ENCODE measurements at regions not wholly inside any gene's neighbourhood (a gene's known extent, or its start where the extent isn't known, plus 50 kb on each side); places are given as distances from the start of the nearest gene placed in this dataset.

DNA sequence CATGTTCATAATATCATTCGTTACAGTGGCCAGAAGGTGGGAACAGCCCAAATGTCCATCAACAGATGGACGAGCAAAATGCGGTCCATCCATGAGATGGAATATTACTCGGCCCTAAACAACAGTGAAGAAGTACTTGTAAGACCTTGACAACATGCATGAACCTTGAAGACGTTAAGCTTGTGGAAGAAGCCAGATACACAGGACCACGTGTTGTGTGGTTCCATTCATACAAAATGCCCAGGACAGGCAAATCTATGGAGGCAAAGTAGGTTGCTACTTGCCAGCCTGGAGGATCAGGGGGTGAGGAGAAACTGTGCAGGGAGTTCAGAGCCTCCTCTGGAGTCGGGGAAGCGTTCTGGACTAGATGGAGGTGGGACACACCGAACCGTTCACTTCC, 207.1 kb downstream of the ERMARD start:
- TF ChIP-seq, protein P1, sequence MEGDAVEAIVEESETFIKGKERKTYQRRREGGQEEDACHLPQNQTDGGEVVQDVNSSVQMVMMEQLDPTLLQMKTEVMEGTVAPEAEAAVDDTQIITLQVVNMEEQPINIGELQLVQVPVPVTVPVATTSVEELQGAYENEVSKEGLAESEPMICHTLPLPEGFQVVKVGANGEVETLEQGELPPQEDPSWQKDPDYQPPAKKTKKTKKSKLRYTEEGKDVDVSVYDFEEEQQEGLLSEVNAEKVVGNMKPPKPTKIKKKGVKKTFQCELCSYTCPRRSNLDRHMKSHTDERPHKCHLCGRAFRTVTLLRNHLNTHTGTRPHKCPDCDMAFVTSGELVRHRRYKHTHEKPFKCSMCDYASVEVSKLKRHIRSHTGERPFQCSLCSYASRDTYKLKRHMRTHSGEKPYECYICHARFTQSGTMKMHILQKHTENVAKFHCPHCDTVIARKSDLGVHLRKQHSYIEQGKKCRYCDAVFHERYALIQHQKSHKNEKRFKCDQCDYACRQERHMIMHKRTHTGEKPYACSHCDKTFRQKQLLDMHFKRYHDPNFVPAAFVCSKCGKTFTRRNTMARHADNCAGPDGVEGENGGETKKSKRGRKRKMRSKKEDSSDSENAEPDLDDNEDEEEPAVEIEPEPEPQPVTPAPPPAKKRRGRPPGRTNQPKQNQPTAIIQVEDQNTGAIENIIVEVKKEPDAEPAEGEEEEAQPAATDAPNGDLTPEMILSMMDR (IDR thresholded peaks at IDR 0.05; ENCODE audit: insufficient read depth, low read length, poor library complexity, severe bottlenecking), result no peak
- TF ChIP-seq EZH2phosphoT487 (conservative IDR thresholded peaks at IDR 0.05; ENCODE audit: low read length), result no peak

All from SU-DHL-6 (cell line).